ENCODE measurements at regions not wholly inside any gene's neighbourhood (a gene's known extent, or its start where the extent isn't known, plus 50 kb on each side); places are given as distances from the start of the nearest gene placed in this dataset.

- 90% methylated on average over 27 of the region's 27 CpGs for WGBS
- H3K27me3 ChIP-seq (ENCODE audit: control insufficient read depth in 2 of 2, insufficient read depth in 1 of 2, low read length in 1 of 2) = no peaks in the 10 kb centered on the region
Measured at GRCh38 chr2:121088251-121089165, 196.5 kb downstream of the TFCP2L1 start.

GRCh38 chr2:121089166-121089510, 195.9 kb downstream of the TFCP2L1 start:
- H3K4me1 ChIP-seq (ENCODE audit: control insufficient read depth in 2 of 2, insufficient read depth in 2 of 2, low read length in 2 of 2) = no peaks in the 10 kb centered on the region
- 84% methylated on average over 11 of the region's 11 CpGs for WGBS
- no peak overlapping the region for H3K4me3 ChIP-seq (ENCODE audit: low read length in 2 of 2)
- no peaks in the 10 kb centered on the region for H3K9me3 ChIP-seq (ENCODE audit: control insufficient read depth in 2 of 2, insufficient read depth in 1 of 2, low read length in 1 of 2)
- H3K27ac ChIP-seq (ENCODE audit: low read depth in 1 of 2, low read length in 1 of 2) = no peak overlapping the region
- DNase-seq (ENCODE audit: low read depth in 6 of 9, low spot score in 9 of 9) = no peak
- no peaks in the 10 kb centered on the region for H3K27me3 ChIP-seq (ENCODE audit: control insufficient read depth in 2 of 2, insufficient read depth in 1 of 2, low read length in 1 of 2)
- no peaks in the 10 kb centered on the region for H3K36me3 ChIP-seq (ENCODE audit: control insufficient read depth in 2 of 2, insufficient read depth in 2 of 2, low read length in 1 of 2)

More at GRCh38 chr2:121088251-121089165, 196.5 kb downstream of the TFCP2L1 start:
- Histone ChIP-seq H3K4me1 (ENCODE audit: control insufficient read depth in 2 of 2, insufficient read depth in 2 of 2, low read length in 2 of 2) (no peaks in the 10 kb centered on the region), H3K9me3 (ENCODE audit: control insufficient read depth in 2 of 2, insufficient read depth in 1 of 2, low read length in 1 of 2) (no peaks in the 10 kb centered on the region), H3K4me3 (ENCODE audit: low read length in 2 of 2) (no peak overlapping the region), H3K27ac (ENCODE audit: low read depth in 1 of 2, low read length in 1 of 2) (no peak overlapping the region), H3K36me3 (ENCODE audit: control insufficient read depth in 2 of 2, insufficient read depth in 2 of 2, low read length in 1 of 2) (no peaks in the 10 kb centered on the region)
- no peak for DNase-seq (ENCODE audit: low read depth in 6 of 9, low spot score in 9 of 9)

- no peak overlapping the region for H3K27ac ChIP-seq (ENCODE audit: low read depth in 1 of 2, low read length in 1 of 2)
- no peak for DNase-seq (ENCODE audit: low read depth in 6 of 9, low spot score in 9 of 9)
- no peaks in the 10 kb centered on the region for H3K27me3 ChIP-seq (ENCODE audit: control insufficient read depth in 2 of 2, insufficient read depth in 1 of 2, low read length in 1 of 2)
- H3K4me3 ChIP-seq (ENCODE audit: low read length in 2 of 2) = no peak overlapping the region
- no peaks in the 10 kb centered on the region for H3K4me1 ChIP-seq (ENCODE audit: control insufficient read depth in 2 of 2, insufficient read depth in 2 of 2, low read length in 2 of 2)
- H3K36me3 ChIP-seq (ENCODE audit: control insufficient read depth in 2 of 2, insufficient read depth in 2 of 2, low read length in 1 of 2) = no peaks in the 10 kb centered on the region
- H3K9me3 ChIP-seq (ENCODE audit: control insufficient read depth in 2 of 2, insufficient read depth in 1 of 2, low read length in 1 of 2) = no peaks in the 10 kb centered on the region
- WGBS = 91% methylated on average over 18 of the region's 18 CpGs
Measured at GRCh38 chr2:121090088-121090715, 194.8 kb downstream of the TFCP2L1 start.

GRCh38 chr2:121092095-121092494, 192.9 kb downstream of the TFCP2L1 start:
- DNase-seq (ENCODE audit: low read depth in 6 of 9, low spot score in 9 of 9) = no peak
- no peaks in the 10 kb centered on the region for H3K27me3 ChIP-seq (ENCODE audit: control insufficient read depth in 2 of 2, insufficient read depth in 1 of 2, low read length in 1 of 2)
- H3K4me1 ChIP-seq (ENCODE audit: control insufficient read depth in 2 of 2, insufficient read depth in 2 of 2, low read length in 2 of 2) = no peaks in the 10 kb centered on the region
- H3K9me3 ChIP-seq (ENCODE audit: control insufficient read depth in 2 of 2, insufficient read depth in 1 of 2, low read length in 1 of 2) = no peaks in the 10 kb centered on the region
- no peak overlapping the region for H3K4me3 ChIP-seq (ENCODE audit: low read length in 2 of 2)
- WGBS = 95% methylated on average over 2 of the region's 2 CpGs
- H3K27ac ChIP-seq (ENCODE audit: low read depth in 1 of 2, low read length in 1 of 2) = no peak overlapping the region
- no peaks in the 10 kb centered on the region for H3K36me3 ChIP-seq (ENCODE audit: control insufficient read depth in 2 of 2, insufficient read depth in 2 of 2, low read length in 1 of 2)

GRCh38 chr2:121093692-121094091, 191.3 kb downstream of the TFCP2L1 start:
- Histone ChIP-seq H3K27me3 (ENCODE audit: control insufficient read depth in 2 of 2, insufficient read depth in 1 of 2, low read length in 1 of 2) (no peaks in the 10 kb centered on the region), H3K27ac (ENCODE audit: low read depth in 1 of 2, low read length in 1 of 2) (no peak overlapping the region), H3K36me3 (ENCODE audit: control insufficient read depth in 2 of 2, insufficient read depth in 2 of 2, low read length in 1 of 2) (no peaks in the 10 kb centered on the region), H3K9me3 (ENCODE audit: control insufficient read depth in 2 of 2, insufficient read depth in 1 of 2, low read length in 1 of 2) (no peaks in the 10 kb centered on the region), H3K4me3 (ENCODE audit: low read length in 2 of 2) (no peak overlapping the region), H3K4me1 (ENCODE audit: control insufficient read depth in 2 of 2, insufficient read depth in 2 of 2, low read length in 2 of 2) (no peaks in the 10 kb centered on the region)
- DNase-seq (ENCODE audit: low read depth in 6 of 9, low spot score in 9 of 9) = no peak
- WGBS = 86% methylated on average over 2 of the region's 2 CpGs

GRCh38 chr2:121094101-121094500, 190.9 kb downstream of the TFCP2L1 start:
- DNase-seq (ENCODE audit: low read depth in 6 of 9, low spot score in 9 of 9) = no peak
- no peaks in the 10 kb centered on the region for H3K4me1 ChIP-seq (ENCODE audit: control insufficient read depth in 2 of 2, insufficient read depth in 2 of 2, low read length in 2 of 2)
- no peaks in the 10 kb centered on the region for H3K27me3 ChIP-seq (ENCODE audit: control insufficient read depth in 2 of 2, insufficient read depth in 1 of 2, low read length in 1 of 2)
- H3K9me3 ChIP-seq (ENCODE audit: control insufficient read depth in 2 of 2, insufficient read depth in 1 of 2, low read length in 1 of 2) = no peaks in the 10 kb centered on the region
- no peak overlapping the region for H3K27ac ChIP-seq (ENCODE audit: low read depth in 1 of 2, low read length in 1 of 2)
- no peak overlapping the region for H3K4me3 ChIP-seq (ENCODE audit: low read length in 2 of 2)
- no peaks in the 10 kb centered on the region for H3K36me3 ChIP-seq (ENCODE audit: control insufficient read depth in 2 of 2, insufficient read depth in 2 of 2, low read length in 1 of 2)
- 92% methylated on average over 3 of the region's 3 CpGs for WGBS

- WGBS = 95% methylated on average over 3 of the region's 3 CpGs
- Histone ChIP-seq H3K27me3 (ENCODE audit: control insufficient read depth in 2 of 2, insufficient read depth in 1 of 2, low read length in 1 of 2) (no peaks in the 10 kb centered on the region), H3K27ac (ENCODE audit: low read depth in 1 of 2, low read length in 1 of 2) (no peak overlapping the region), H3K9me3 (ENCODE audit: control insufficient read depth in 2 of 2, insufficient read depth in 1 of 2, low read length in 1 of 2) (no peaks in the 10 kb centered on the region), H3K4me3 (ENCODE audit: low read length in 2 of 2) (no peak overlapping the region), H3K36me3 (ENCODE audit: control insufficient read depth in 2 of 2, insufficient read depth in 2 of 2, low read length in 1 of 2) (no peaks in the 10 kb centered on the region), H3K4me1 (ENCODE audit: control insufficient read depth in 2 of 2, insufficient read depth in 2 of 2, low read length in 2 of 2) (no peaks in the 10 kb centered on the region)
- no peak for DNase-seq (ENCODE audit: low read depth in 6 of 9, low spot score in 9 of 9)
Measured at GRCh38 chr2:121094845-121095244, 190.2 kb downstream of the TFCP2L1 start.

GRCh38 chr2:121095257-121096080, 189.5 kb downstream of the TFCP2L1 start:
- Histone ChIP-seq H3K27ac (ENCODE audit: low read depth in 1 of 2, low read length in 1 of 2) (no peak overlapping the region), H3K27me3 (ENCODE audit: control insufficient read depth in 2 of 2, insufficient read depth in 1 of 2, low read length in 1 of 2) (no peaks in the 10 kb centered on the region)
- 37% methylated on average over 19 of the region's 19 CpGs for WGBS

GRCh38 chr2:121096611-121097010, 188.4 kb downstream of the TFCP2L1 start:
- Histone ChIP-seq H3K36me3 (ENCODE audit: control insufficient read depth in 2 of 2, insufficient read depth in 2 of 2, low read length in 1 of 2) (no peaks in the 10 kb centered on the region), H3K27me3 (ENCODE audit: control insufficient read depth in 2 of 2, insufficient read depth in 1 of 2, low read length in 1 of 2) (no peaks in the 10 kb centered on the region), H3K27ac (ENCODE audit: low read depth in 1 of 2, low read length in 1 of 2) (no peak overlapping the region), H3K4me3 (ENCODE audit: low read length in 2 of 2) (no peak overlapping the region), H3K9me3 (ENCODE audit: control insufficient read depth in 2 of 2, insufficient read depth in 1 of 2, low read length in 1 of 2) (no peaks in the 10 kb centered on the region), H3K4me1 (ENCODE audit: control insufficient read depth in 2 of 2, insufficient read depth in 2 of 2, low read length in 2 of 2) (no peaks in the 10 kb centered on the region)
- 76% methylated on average over 5 of the region's 5 CpGs for WGBS
- no peak for DNase-seq (ENCODE audit: low read depth in 6 of 9, low spot score in 9 of 9)

More at GRCh38 chr2:121095257-121096080, 189.5 kb downstream of the TFCP2L1 start:
- Histone ChIP-seq H3K4me3 (ENCODE audit: low read length in 2 of 2) (no peak overlapping the region), H3K9me3 (ENCODE audit: control insufficient read depth in 2 of 2, insufficient read depth in 1 of 2, low read length in 1 of 2) (no peaks in the 10 kb centered on the region), H3K4me1 (ENCODE audit: control insufficient read depth in 2 of 2, insufficient read depth in 2 of 2, low read length in 2 of 2) (no peaks in the 10 kb centered on the region), H3K36me3 (ENCODE audit: control insufficient read depth in 2 of 2, insufficient read depth in 2 of 2, low read length in 1 of 2) (no peaks in the 10 kb centered on the region)
- peak in 1 of 9 donors; percentile 28 for DNase-seq (ENCODE audit: low read depth in 6 of 9, low spot score in 9 of 9)

Data from thymus (tissue), 11 donors.